DMS53 treated with DMSO at 0.1 percent for 48 hours (cell line): ENCODE measurements at regions not wholly inside any gene's neighbourhood (a gene's known extent, or its start where the extent isn't known, plus 50 kb on each side); places are given as distances from the start of the nearest gene placed in this dataset.

Source experiments
- DNase-seq: peaks from one replicate; lab custom pipeline; 2025; ENCODE audit not compliant: unreplicated experiment; lab: John Stamatoyannopoulos, UW

DNA sequence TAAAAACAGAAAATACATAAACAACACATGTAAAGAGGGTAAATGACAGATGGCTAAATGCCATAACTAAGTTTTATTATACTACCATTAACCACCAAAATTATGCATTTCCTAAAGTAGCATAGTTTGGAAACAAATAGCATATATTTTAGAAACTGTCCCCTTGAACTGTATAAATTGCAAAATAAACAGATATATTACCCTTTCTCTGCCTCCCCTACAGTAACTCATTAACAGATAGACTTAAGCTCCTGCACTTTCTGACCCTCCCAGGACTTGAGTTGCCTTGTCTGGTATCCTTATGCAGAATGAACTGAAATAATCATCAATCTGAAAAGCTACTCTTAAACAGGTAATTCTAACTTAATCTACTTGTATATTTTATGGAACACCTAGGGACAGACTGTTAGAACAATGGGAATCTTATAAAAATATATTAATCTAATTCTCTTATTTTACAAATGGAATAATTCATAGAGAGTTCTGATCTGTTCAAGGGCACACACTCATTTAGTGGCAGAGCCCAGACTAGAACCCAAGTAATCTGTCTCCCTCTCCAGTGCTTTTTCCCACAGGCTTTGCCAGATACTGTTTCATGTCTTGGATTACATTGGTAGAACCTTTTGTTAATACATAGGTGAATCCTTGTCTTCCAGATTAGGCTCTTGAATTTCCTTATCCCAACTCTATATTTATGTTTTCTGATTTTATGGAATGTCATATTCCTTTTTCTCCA, 50.6 kb upstream of the LOC128125822 start:
- DNase-seq, result no peak
